Dendritic cell treated with granulocyte-macrophage colony-stimulating factor and Interleukin-4, amounts not matched to agents 40 ng/mL and 50 ng/mL, for 4 days (primary cell): ENCODE measurements at regions not wholly inside any gene's neighbourhood (a gene's known extent, or its start where the extent isn't known, plus 50 kb on each side); places are given as distances from the start of the nearest gene placed in this dataset.
"Not testable (repeated sequence)": the region's sequence is repeated elsewhere in the genome, so short reads cannot be mapped to it uniquely, and the experiment has no call there.

Source experiments
- H3K27ac Mint-ChIP-seq: one replicate; pipeline ENCODE4 v1.8.0; 2022; ENCODE audit warnings: mild to moderate bottlenecking, mixed read lengths
- H3K27me3 Mint-ChIP-seq: one replicate; pipeline ENCODE4 v1.8.0; 2022; ENCODE audit warnings: mild to moderate bottlenecking, mixed read lengths
- H3K36me3 Mint-ChIP-seq: one replicate; pipeline ENCODE4 v1.8.0; 2022; ENCODE audit warnings: low read depth, mixed read lengths
- H3K4me1 Mint-ChIP-seq: one replicate; pipeline ENCODE4 v1.8.0; 2022; ENCODE audit warnings: low read depth, mixed read lengths
- H3K4me3 Mint-ChIP-seq: one replicate; pipeline ENCODE4 v1.8.0; 2022; ENCODE audit warnings: mild to moderate bottlenecking, moderate library complexity, mixed read lengths
- H3K9me3 Mint-ChIP-seq: one replicate; pipeline ENCODE4 v1.8.0; 2022; ENCODE audit warnings: mixed read lengths
- intact Hi-C: fragments of 100-400 bp; cut with micrococcal nuclease; formaldehyde crosslinking; loops from one replicate; pipeline ENCODE4 v1.15.0; 2022

DNA sequence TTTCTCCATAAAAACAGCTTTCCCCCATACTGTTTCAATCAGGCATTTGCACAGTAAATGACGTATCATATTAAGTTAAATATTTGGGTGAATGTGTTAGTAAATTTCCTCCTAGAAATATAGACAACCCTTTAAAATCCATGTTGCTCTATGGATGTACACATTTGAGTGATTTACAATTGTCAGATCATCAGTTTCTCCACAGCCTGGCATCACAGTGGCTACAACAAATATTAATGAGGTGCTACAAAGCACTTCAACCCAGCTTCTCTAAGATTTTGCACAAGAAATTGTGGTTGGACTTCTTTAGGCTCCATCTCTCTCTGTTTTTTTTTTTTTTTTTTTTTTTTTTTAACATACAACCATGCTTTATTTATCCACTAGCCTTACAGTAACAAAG is 584.4 kb upstream of the AMELY start:
- intact Hi-C loops = no loop called here
- no peaks in the 10 kb centered on the region for H3K36me3 Mint-ChIP-seq
- no peak overlapping the region for H3K4me3 Mint-ChIP-seq
- H3K9me3 Mint-ChIP-seq = peaks cover 33% of the 10 kb centered on the region
- H3K27ac Mint-ChIP-seq = no peak overlapping the region
- peaks cover 5% of the 10 kb centered on the region for H3K4me1 Mint-ChIP-seq
- peaks cover 11% of the 10 kb centered on the region for H3K27me3 Mint-ChIP-seq

DNA sequence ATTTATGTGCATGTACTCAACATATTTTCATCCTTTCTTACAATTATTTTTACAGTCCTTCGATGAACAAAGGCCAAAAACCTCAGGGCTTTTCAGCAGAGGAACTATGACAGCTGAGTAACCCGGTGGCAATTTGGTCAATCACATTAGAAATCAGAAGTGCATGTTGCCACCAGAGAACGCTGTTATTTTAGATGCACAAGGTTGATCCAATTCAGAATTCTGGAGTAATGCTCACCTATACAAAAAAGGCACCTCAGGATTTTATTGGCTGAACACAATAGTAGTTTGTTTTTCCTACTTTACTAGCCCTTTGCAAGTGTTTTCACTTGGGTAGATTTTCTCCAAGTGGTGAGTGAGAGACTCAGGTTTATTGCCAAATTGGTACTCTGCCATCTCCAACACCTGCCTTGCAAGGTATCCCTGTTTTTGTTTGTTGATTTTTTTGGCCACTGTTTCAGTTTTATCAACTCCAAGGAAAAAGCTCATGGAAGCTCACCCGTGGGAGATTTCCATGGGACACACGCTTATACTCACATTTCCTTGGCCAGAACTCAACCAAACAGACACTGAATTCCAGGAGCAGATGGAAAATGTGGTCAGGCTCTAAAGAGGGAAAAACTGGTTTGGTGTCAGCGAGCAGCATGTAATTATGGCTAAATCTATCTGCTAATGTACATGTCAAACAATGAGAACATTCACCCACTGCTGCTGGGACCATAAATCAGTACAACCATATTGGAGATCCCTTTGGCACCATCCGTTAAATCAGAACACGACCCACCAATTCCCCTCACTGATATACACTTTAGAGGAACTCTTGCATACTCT is 573.1 kb upstream of the AMELY start:
- intact Hi-C loops, H3K9me3 Mint-ChIP-seq, H3K36me3 Mint-ChIP-seq, H3K4me3 Mint-ChIP-seq, H3K27me3 Mint-ChIP-seq, H3K27ac Mint-ChIP-seq, H3K4me1 Mint-ChIP-seq: not testable (repeated sequence)

DNA sequence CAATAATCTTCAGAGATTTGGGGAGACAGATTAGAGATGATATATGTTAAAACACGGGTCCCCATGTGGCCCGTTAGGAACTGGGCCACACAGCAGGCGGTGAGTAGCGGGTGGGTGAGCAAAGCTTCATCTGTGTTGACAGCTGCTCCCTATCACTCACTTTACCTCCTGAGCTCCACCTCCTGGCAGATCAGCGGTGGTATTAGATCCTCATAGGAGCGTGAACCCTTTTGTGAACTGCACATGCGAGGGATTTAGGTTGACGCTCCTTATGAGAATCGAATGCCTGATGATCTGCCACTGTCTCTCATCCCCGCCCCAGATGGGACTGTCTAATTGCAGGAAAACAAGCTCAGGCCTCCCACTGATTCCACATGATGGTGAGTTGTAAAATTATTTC is 560.4 kb upstream of the AMELY start:
- H3K27me3 Mint-ChIP-seq = peaks cover 9% of the 10 kb centered on the region
- H3K9me3 Mint-ChIP-seq = peaks cover 8% of the 10 kb centered on the region
- no peak overlapping the region for H3K27ac Mint-ChIP-seq
- no peak overlapping the region for H3K4me3 Mint-ChIP-seq
- intact Hi-C loops = loop anchor here (10.0 kb wide), 1 partner anchor 53 kb away; no protein-coding TSS in a partner anchor
- H3K36me3 Mint-ChIP-seq = no peaks in the 10 kb centered on the region
- peaks cover 11% of the 10 kb centered on the region for H3K4me1 Mint-ChIP-seq

DNA sequence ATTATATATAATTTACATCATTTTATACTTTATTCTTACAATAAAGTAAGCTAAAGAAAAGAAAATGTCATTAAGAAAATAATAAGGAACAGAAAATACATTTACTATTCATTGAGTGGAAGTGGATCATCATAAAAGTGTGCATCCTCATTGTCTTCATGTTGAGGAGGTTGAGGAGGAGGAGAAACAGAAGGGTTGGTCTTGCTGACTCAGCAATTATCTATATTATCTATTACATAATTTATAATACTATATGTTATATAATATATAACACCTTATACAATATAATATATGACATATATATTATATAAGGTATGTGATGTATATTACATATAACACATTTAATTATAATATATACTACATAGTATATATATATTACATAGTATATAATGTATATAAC is 558.5 kb upstream of the AMELY start:
- no peak overlapping the region for H3K27ac Mint-ChIP-seq
- peaks cover 19% of the 10 kb centered on the region for H3K27me3 Mint-ChIP-seq
- intact Hi-C loops = loop anchor here (10.0 kb wide), 1 partner anchor 55 kb away; no protein-coding TSS in a partner anchor
- H3K36me3 Mint-ChIP-seq = no peaks in the 10 kb centered on the region
- H3K4me3 Mint-ChIP-seq = no peak overlapping the region
- peaks cover 11% of the 10 kb centered on the region for H3K4me1 Mint-ChIP-seq
- H3K9me3 Mint-ChIP-seq = peaks cover 17% of the 10 kb centered on the region

DNA sequence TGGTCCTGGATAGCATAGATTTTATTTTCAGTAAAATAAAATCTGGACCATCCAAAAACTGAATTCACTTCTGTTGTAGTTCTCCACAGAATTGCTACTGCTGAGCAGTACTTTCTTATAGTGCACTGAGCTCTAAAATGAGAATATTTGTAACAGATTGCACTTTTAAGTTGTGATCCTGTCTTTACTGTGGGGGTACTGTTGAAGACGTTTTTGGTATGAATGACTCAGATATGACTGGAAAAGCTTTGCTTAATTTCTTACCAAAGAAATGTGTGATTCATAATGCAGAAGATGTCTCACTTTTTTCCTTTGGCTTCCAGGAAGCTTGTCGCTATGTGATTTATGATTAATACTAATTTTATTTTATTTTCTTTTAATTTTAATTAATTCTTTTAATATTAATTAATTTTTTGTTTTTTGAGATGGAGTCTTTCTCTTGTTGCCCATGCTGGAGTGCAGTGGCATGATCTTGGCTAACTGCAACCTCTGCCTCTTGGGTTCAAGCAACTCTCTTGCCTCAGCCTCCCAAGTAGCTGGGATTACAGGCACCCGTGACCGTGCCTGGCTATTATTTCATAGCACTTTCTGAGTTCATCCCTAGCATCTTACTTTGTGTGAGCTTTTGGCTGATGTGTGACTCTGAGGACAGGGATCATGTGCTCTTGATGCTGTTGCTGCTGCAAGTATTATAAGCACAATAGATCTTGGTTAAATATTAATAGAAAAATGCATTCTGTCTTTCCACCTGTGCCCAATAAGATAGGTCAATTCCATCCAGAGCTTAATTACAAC is 557.6 kb upstream of the AMELY start:
- Mint-ChIP-seq H3K4me1 (peaks cover 11% of the 10 kb centered on the region), H3K4me3 (no peak overlapping the region), H3K36me3 (no peaks in the 10 kb centered on the region), H3K27ac (no peak overlapping the region), H3K9me3 (peaks cover 17% of the 10 kb centered on the region), H3K27me3 (peaks cover 18% of the 10 kb centered on the region)
- intact Hi-C loops = no loop called here

GRCh38 chrY:7467796-7468520 is 556.4 kb upstream of the AMELY start:
- peak overlapping the region; percentile 68 for H3K27ac Mint-ChIP-seq
- intact Hi-C loops = no loop called here

GRCh38 chrY:7465185-7465621 is 553.7 kb upstream of the AMELY start:
- intact Hi-C loops = no loop called here

More at GRCh38 chrY:7467796-7468520, 556.4 kb upstream of the AMELY start:
- Mint-ChIP-seq H3K4me3 (no peak overlapping the region), H3K4me1 (peaks cover 11% of the 10 kb centered on the region), H3K27me3 (peaks cover 24% of the 10 kb centered on the region), H3K9me3 (peaks cover 17% of the 10 kb centered on the region), H3K36me3 (no peaks in the 10 kb centered on the region)

DNA sequence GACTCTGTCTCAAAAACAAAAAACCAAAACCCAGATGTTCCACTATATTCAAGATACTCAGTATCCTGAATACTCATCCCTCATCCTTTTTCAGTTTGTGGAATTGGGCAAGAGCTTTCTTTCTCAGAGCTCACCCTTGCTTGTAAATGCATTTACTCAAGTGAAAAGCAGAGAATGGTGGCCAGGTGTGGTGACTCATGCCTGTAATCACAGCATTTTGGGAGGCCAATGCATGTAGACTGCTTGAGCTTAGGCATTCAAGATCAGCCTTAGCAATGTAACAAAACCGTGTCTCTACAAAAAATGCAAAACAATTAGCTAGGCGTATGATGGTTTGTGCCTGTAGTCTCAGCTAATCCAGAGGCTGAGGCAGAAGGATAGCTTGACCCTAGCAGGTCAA is 553.2 kb upstream of the AMELY start:
- Mint-ChIP-seq H3K27ac (no peak overlapping the region), H3K36me3 (no peaks in the 10 kb centered on the region), H3K9me3 (peaks cover 40% of the 10 kb centered on the region), H3K27me3 (peaks cover 34% of the 10 kb centered on the region), H3K4me3 (no peak overlapping the region), H3K4me1 (peaks cover 11% of the 10 kb centered on the region)
- intact Hi-C loops = no loop called here

More at GRCh38 chrY:7465185-7465621, 553.7 kb upstream of the AMELY start:
- Mint-ChIP-seq H3K4me1 (peaks cover 11% of the 10 kb centered on the region), H3K4me3 (no peak overlapping the region), H3K27me3 (peaks cover 32% of the 10 kb centered on the region), H3K9me3 (peaks cover 35% of the 10 kb centered on the region), H3K27ac (no peak overlapping the region), H3K36me3 (no peaks in the 10 kb centered on the region)

DNA sequence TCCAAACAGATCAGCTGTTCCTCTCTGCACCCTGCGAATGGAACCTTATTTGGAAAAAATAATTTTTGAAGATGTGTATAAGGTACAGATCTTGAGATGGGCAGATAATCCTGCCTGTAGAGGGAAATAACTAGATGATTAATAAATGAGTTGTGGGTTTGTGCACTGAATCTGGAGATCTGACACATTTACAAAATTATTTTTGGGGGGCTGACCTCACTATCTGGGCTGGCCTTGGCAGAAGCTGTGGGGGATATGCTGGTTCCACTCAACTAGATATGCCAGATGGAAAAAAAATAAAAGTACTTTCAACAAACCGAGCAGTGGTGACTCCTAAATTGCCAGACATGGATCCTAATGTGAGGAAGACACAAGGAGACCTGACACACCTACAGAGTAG is 552.2 kb upstream of the AMELY start:
- Mint-ChIP-seq H3K36me3 (no peaks in the 10 kb centered on the region), H3K9me3 (peaks cover 48% of the 10 kb centered on the region), H3K4me3 (no peak overlapping the region), H3K27me3 (peaks cover 39% of the 10 kb centered on the region), H3K4me1 (peaks cover 11% of the 10 kb centered on the region), H3K27ac (no peak overlapping the region)
- intact Hi-C loops = no loop called here

DNA sequence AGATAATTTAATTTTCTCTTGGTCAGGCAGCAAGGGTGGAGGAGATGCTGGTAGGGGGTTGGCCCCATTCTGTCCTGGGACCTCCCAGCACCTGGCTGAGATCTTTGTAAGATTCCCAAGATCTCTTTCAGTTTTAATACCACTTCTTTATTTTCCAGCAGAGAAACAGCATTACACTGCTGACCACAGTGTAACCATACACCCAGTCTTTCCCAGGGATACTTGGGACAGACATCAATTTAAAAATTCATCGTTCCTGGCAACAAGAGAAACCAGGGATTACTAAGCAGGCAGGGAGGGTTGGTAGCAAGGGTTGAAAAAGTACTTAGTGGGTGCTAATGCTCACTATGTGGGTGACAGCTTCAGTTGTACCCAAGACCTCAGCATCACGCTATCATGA is 551.6 kb upstream of the AMELY start:
- Mint-ChIP-seq H3K36me3 (no peaks in the 10 kb centered on the region), H3K27me3 (peaks cover 41% of the 10 kb centered on the region), H3K4me1 (peaks cover 6% of the 10 kb centered on the region), H3K4me3 (no peak overlapping the region), H3K9me3 (peaks cover 43% of the 10 kb centered on the region), H3K27ac (no peak overlapping the region)
- intact Hi-C loops = no loop called here

GRCh38 chrY:7462657-7463056 is 551.1 kb upstream of the AMELY start:
- peaks cover 40% of the 10 kb centered on the region for H3K9me3 Mint-ChIP-seq
- H3K4me1 Mint-ChIP-seq = peaks cover under 1% of the 10 kb centered on the region
- no peak overlapping the region for H3K27ac Mint-ChIP-seq
- peaks cover 40% of the 10 kb centered on the region for H3K27me3 Mint-ChIP-seq
- H3K4me3 Mint-ChIP-seq = no peak overlapping the region
- intact Hi-C loops = no loop called here
- no peaks in the 10 kb centered on the region for H3K36me3 Mint-ChIP-seq

DNA sequence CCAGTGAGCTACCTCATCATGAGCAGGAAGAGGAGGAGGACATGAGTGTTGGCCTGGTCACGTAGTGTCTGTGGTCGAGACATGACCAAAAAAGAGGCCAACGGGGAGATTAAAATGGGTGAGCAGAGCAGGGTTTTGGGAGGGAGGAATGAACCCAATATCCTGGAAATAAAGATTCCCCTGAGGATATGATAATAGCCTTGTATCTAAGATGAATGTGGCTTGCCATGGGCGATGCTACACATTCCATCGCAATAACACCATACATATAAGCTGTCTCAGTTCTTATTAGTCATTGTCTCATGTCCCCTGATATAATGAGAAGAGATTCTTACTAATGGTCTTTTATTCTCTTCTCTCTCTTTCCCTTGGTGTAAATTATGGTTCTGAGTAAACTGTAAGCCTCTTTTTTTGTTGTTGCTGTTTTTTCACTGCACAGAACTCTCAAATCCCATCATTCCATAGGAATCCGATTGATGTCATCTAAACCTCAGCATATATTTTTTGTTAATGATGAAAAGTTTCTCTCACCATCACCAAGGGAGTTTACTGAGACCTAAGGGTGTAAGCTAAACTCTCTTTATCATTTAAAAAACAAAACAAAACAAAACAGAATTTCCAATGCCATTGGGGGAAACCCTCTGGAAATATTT is 550.4 kb upstream of the AMELY start:
- no peak overlapping the region for H3K4me3 Mint-ChIP-seq
- H3K4me1 Mint-ChIP-seq = no peaks in the 10 kb centered on the region
- H3K9me3 Mint-ChIP-seq = peaks cover 40% of the 10 kb centered on the region
- peaks cover 42% of the 10 kb centered on the region for H3K27me3 Mint-ChIP-seq
- intact Hi-C loops = no loop called here
- H3K27ac Mint-ChIP-seq = no peak overlapping the region
- H3K36me3 Mint-ChIP-seq = no peaks in the 10 kb centered on the region

GRCh38 chrY:7459802-7460201 is 548.2 kb upstream of the AMELY start:
- no peaks in the 10 kb centered on the region for H3K4me1 Mint-ChIP-seq
- no peak overlapping the region for H3K27ac Mint-ChIP-seq
- intact Hi-C loops = no loop called here
- H3K4me3 Mint-ChIP-seq = no peak overlapping the region
- H3K27me3 Mint-ChIP-seq = peaks cover 34% of the 10 kb centered on the region
- H3K36me3 Mint-ChIP-seq = no peaks in the 10 kb centered on the region
- peaks cover 30% of the 10 kb centered on the region for H3K9me3 Mint-ChIP-seq
